Kidney epithelial cell (primary cell): ENCODE measurements at regions not wholly inside any gene's neighbourhood (a gene's known extent, or its start where the extent isn't known, plus 50 kb on each side); places are given as distances from the start of the nearest gene placed in this dataset.
"Not testable (repeated sequence)": the region's sequence is repeated elsewhere in the genome, so short reads cannot be mapped to it uniquely, and the experiment has no call there.

Source experiments
- DNase-seq: peaks from one replicate; pipeline ENCODE4 v3.0.0-alpha.2; 2010; ENCODE audit warnings: low read depth
- H3K27me3 ChIP-seq: 2 replicates; pipeline ENCODE4 v1.6.0; 2011; ENCODE audit warnings: low read length; ENCODE audit not compliant: control insufficient read depth, insufficient read depth
- H3K36me3 ChIP-seq: 2 replicates; pipeline ENCODE4 v1.5.1; 2011; ENCODE audit warnings: low read length; ENCODE audit not compliant: control insufficient read depth, insufficient read depth
- H3K4me3 ChIP-seq: 2 replicates; pipeline ENCODE4 v1.5.1; 2011; ENCODE audit warnings: low read depth, mild to moderate bottlenecking, control low read depth, low read length
- CTCF ChIP-seq: IDR thresholded peaks from 2 replicates; pipeline ENCODE4 v1.5.1; 2011; ENCODE audit warnings: mild to moderate bottlenecking, moderate library complexity, low read length, control low read depth, inconsistent platforms; ENCODE audit not compliant: insufficient read depth, poor library complexity, severe bottlenecking

DNA sequence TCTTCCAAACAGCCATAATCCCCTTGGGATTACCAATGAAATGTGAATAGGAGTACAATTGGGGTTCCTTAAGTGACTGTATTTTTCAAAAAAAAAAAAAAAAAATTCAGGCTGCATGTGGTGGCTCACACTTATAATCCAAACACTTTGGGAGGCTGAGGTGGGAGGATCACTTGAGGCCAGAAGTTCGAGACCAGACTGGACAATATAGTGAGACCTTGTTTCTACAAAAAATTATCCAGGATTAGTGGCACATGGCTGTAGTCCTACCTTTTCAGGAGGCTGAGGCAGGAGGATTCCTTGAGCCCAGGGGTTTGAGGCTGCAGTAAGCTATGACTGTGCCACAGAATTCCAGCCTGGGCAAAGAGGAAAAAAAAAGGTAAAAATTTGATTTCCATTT lies 189.6 kb upstream of the GATA6 start:
- no peak for TF ChIP-seq CTCF
- no peak overlapping the region for H3K4me3 ChIP-seq
- DNase-seq: no peak
- H3K36me3 ChIP-seq: no peaks in the 10 kb centered on the region
- no peaks in the 10 kb centered on the region for H3K27me3 ChIP-seq

DNA sequence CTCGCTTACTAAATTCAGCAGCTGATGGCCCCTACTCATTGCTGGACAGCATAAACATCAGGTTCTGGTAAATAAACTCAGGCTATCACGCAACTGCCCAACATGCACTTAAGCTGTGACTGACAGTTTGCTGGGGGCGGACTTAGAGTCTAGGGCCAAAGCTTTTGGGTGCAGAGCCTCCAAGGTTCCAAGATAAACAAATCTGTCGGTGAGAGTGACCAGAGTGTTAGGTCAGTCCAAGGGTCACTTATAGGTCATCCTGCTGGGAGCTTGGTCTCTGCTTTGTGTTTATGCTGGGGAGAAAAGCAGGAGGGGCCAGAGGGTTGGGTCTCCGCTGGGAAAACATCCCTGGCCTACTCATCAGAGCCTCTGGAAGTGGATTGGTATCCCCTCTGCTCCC lies 188.6 kb upstream of the GATA6 start:
- no peaks in the 10 kb centered on the region for H3K36me3 ChIP-seq
- H3K27me3 ChIP-seq: no peaks in the 10 kb centered on the region
- TF ChIP-seq CTCF: no peak
- H3K4me3 ChIP-seq: no peak overlapping the region
- no peak for DNase-seq

DNA sequence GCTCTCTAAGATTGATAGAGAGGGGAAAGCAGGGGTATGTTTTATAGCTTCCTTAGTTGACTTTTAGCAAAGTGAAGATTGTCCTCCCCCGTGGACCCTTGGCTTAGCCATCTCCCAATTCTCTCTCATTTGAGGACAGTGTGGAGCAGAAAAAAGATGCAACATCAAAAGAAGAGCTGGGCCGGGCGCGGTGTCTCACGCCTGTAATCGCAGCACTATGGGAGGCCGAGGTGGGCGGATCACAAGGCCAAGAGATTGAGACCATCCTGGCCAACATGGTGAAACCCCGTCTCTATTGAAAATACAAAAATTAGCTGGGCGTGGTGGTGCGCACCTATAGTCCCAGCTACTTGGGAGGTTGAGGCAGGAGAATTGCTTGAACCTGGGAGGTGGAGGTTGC lies 187.9 kb upstream of the GATA6 start:
- DNase-seq, H3K27me3 ChIP-seq, H3K4me3 ChIP-seq, H3K36me3 ChIP-seq: not testable (repeated sequence)

DNA sequence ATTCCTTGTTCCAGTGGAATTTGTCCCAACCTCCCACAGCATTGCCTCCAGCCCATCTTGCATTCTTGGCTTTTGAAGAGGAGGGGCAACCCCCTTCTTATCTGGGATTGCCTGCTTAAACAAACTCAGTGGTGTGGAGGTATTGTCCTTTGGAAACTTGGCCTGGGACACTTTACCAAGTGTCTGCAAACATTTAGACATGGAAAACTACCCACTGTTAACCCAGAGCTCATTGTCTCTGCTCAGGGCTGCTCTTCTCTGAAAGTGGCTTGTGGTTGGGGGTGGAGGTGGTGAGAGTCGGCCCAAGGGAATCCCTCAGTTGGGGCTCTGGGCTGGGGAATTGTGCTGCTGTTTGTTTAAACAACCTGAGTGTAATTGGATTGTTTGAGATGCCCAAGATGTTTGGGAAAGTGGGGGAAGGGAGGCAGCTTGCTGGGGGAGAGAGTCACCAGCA lies 178.3 kb upstream of the GATA6 start:
- DNase-seq: no peak
- Histone ChIP-seq H3K4me3 (no peak overlapping the region), H3K27me3 (no peaks in the 10 kb centered on the region), H3K36me3 (no peaks in the 10 kb centered on the region)
- no peak for TF ChIP-seq CTCF

- TF ChIP-seq CTCF: no peak
- Histone ChIP-seq H3K4me3 (no peak overlapping the region), H3K27me3 (no peaks in the 10 kb centered on the region), H3K36me3 (no peaks in the 10 kb centered on the region)
- DNase-seq: no peak
These were observed 177.5 kb upstream of the GATA6 start for GRCh38 chr18:21991886-21992285.

DNA sequence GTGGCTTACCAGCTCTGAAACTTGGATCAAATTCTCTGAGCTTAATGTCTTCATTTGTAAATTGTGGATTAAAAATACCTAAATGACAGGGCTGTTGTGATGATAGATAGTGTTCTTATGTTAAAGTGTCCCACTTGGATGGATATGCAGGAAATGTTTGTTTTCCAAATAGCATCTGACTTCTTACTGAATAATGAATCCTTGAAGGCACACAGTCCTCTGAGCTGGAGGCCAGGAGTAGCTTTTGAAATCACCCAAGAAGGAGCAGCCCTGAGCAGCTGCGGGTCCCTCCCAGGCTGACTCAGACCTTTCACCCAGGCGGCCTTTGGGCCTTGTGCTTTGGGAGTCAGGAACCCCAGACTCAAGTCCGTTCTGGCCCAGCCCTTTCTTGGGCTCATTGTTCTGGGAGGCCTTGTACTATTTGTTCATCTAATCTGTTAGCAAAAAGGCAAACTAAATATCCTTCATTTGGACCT lies 173.0 kb upstream of the GATA6 start:
- H3K4me3 ChIP-seq: no peak overlapping the region
- DNase-seq: no peak
- H3K27me3 ChIP-seq: no peaks in the 10 kb centered on the region
- no peaks in the 10 kb centered on the region for H3K36me3 ChIP-seq
- no peak for TF ChIP-seq CTCF
